ENCODE measurements at regions not wholly inside any gene's neighbourhood (a gene's known extent, or its start where the extent isn't known, plus 50 kb on each side); places are given as distances from the start of the nearest gene placed in this dataset.
A peak's percentile ranks its signal among the peaks of the same experiment; 100 is the strongest.

- DNase-seq, result no peak
These were observed 291.3 kb upstream of the MTNR1B start for GRCh38 chr11:92678008-92678611.

- no peak for DNase-seq
These were observed 287.9 kb upstream of the MTNR1B start for GRCh38 chr11:92681586-92681985.

- DNase-seq, result no peak
These were observed 287.3 kb upstream of the MTNR1B start for GRCh38 chr11:92682136-92682535.

- no peak for DNase-seq
These were observed 286.5 kb upstream of the MTNR1B start for GRCh38 chr11:92682952-92683351.

- DNase-seq, result no peak
These were observed 284.4 kb upstream of the MTNR1B start for GRCh38 chr11:92685049-92685448.

GRCh38 chr11:92687724-92688123 is 281.7 kb upstream of the MTNR1B start:
- DNase-seq, result no peak

- no peak for DNase-seq
These were observed 281.0 kb upstream of the MTNR1B start for GRCh38 chr11:92688416-92688815.

GRCh38 chr11:92692826-92693546 is 276.5 kb upstream of the MTNR1B start:
- no peak for DNase-seq

- no peak for DNase-seq
These were observed 273.4 kb upstream of the MTNR1B start for GRCh38 chr11:92696076-92696475.

- DNase-seq, result no peak
These were observed 271.8 kb upstream of the MTNR1B start for GRCh38 chr11:92697461-92698312.

GRCh38 chr11:92698742-92699141 is 270.7 kb upstream of the MTNR1B start:
- DNase-seq, result no peak

GRCh38 chr11:92702037-92702804 is 267.2 kb upstream of the MTNR1B start:
- no peak for DNase-seq

GRCh38 chr11:92702805-92703448 is 266.5 kb upstream of the MTNR1B start:
- no peak for DNase-seq

- DNase-seq, result peak; percentile 9
These were observed 266.0 kb upstream of the MTNR1B start for GRCh38 chr11:92703449-92703830.

GRCh38 chr11:92707173-92707619 is 262.3 kb upstream of the MTNR1B start:
- no peak for DNase-seq

GRCh38 chr11:92707665-92708064 is 261.8 kb upstream of the MTNR1B start:
- no peak for DNase-seq

- no peak for DNase-seq
These were observed 260.1 kb upstream of the MTNR1B start for GRCh38 chr11:92709329-92709728.

- DNase-seq, result no peak
These were observed 257.5 kb upstream of the MTNR1B start for GRCh38 chr11:92711926-92712325.

GRCh38 chr11:92714111-92714510 is 255.3 kb upstream of the MTNR1B start:
- DNase-seq, result no peak

- DNase-seq, result no peak
These were observed 252.2 kb upstream of the MTNR1B start for GRCh38 chr11:92717240-92717639.

GRCh38 chr11:92720385-92720784 is 249.1 kb upstream of the MTNR1B start:
- no peak for DNase-seq

GRCh38 chr11:92725352-92725751 is 244.1 kb upstream of the MTNR1B start:
- no peak for DNase-seq

GRCh38 chr11:92727123-92727522 is 242.3 kb upstream of the MTNR1B start:
- no peak for DNase-seq

All from hematopoietic multipotent progenitor cell treated with erythropoietin and hydrocortisone succinate and interleukin-3 and kit ligand, for 6 days (in vitro differentiated cells).